ENCODE measurements at regions not wholly inside any gene's neighbourhood (a gene's known extent, or its start where the extent isn't known, plus 50 kb on each side); places are given as distances from the start of the nearest gene placed in this dataset.
"Not testable (repeated sequence)": the region's sequence is repeated elsewhere in the genome, so short reads cannot be mapped to it uniquely, and the experiment has no call there.

GRCh38 chr3:839981-840380 lies 252.8 kb upstream of the CNTN6 start:
- DNase-seq: no peak

- no peak for DNase-seq
These were observed 241.6 kb upstream of the CNTN6 start for GRCh38 chr3:851098-851790.

- no peak for DNase-seq
These were observed 240.8 kb upstream of the CNTN6 start for GRCh38 chr3:852033-852432.

- DNase-seq: no peak
These were observed 239.3 kb upstream of the CNTN6 start for GRCh38 chr3:853489-853888.

- no peak for DNase-seq
These were observed 233.7 kb upstream of the CNTN6 start for GRCh38 chr3:859135-859534.

GRCh38 chr3:861721-862120 lies 231.1 kb upstream of the CNTN6 start:
- no peak for DNase-seq

- no peak for DNase-seq
These were observed 223.6 kb upstream of the CNTN6 start for GRCh38 chr3:869269-869668.

- DNase-seq: no peak
These were observed 223.1 kb upstream of the CNTN6 start for GRCh38 chr3:869734-870133.

- no peak for DNase-seq
These were observed 221.2 kb upstream of the CNTN6 start for GRCh38 chr3:871651-872050.

- DNase-seq: no peak
These were observed 215.8 kb upstream of the CNTN6 start for GRCh38 chr3:877001-877400.

GRCh38 chr3:878746-879145 lies 214.1 kb upstream of the CNTN6 start:
- DNase-seq: no peak

- DNase-seq: no peak
These were observed 212.5 kb upstream of the CNTN6 start for GRCh38 chr3:880371-880770.

GRCh38 chr3:882533-882932 lies 210.3 kb upstream of the CNTN6 start:
- no peak for DNase-seq

GRCh38 chr3:901953-902778 lies 190.7 kb upstream of the CNTN6 start:
- no peak for DNase-seq

GRCh38 chr3:905217-905616 lies 187.6 kb upstream of the CNTN6 start:
- no peak for DNase-seq

GRCh38 chr3:906739-907138 lies 186.1 kb upstream of the CNTN6 start:
- DNase-seq: no peak

GRCh38 chr3:908839-909238 lies 184.0 kb upstream of the CNTN6 start:
- no peak for DNase-seq

GRCh38 chr3:912717-913116 lies 180.1 kb upstream of the CNTN6 start:
- DNase-seq: not testable (repeated sequence)

- DNase-seq: no peak
These were observed 169.5 kb upstream of the CNTN6 start for GRCh38 chr3:923161-923910.

GRCh38 chr3:930866-931265 lies 162.0 kb upstream of the CNTN6 start:
- no peak for DNase-seq

- no peak for DNase-seq
These were observed 159.5 kb upstream of the CNTN6 start for GRCh38 chr3:933326-933725.

GRCh38 chr3:944786-945185 lies 148.0 kb upstream of the CNTN6 start:
- DNase-seq: no peak

- DNase-seq: no peak
These were observed 147.1 kb upstream of the CNTN6 start for GRCh38 chr3:945738-946137.

- DNase-seq: no peak
These were observed 139.9 kb upstream of the CNTN6 start for GRCh38 chr3:952906-953305.

Measured in right hindlimb (tissue), 1 donor.